NCI-H774 (cell line): ENCODE measurements at regions not wholly inside any gene's neighbourhood (a gene's known extent, or its start where the extent isn't known, plus 50 kb on each side); places are given as distances from the start of the nearest gene placed in this dataset.

Experiments used
- DNase-seq: peaks from one replicate; lab custom pipeline; 2025; lab: John Stamatoyannopoulos, UW

GRCh38 chr4:27267970-27268355, 407.3 kb downstream of the STIM2 start:
- no peak for DNase-seq

GRCh38 chr4:27270435-27270834, 409.8 kb downstream of the STIM2 start:
- DNase-seq: peak; percentile 81

GRCh38 chr4:27271555-27271954, 410.9 kb downstream of the STIM2 start:
- DNase-seq: no peak

- peak; percentile 15 for DNase-seq
These were observed 411.6 kb downstream of the STIM2 start for GRCh38 chr4:27272217-27272616.

GRCh38 chr4:27276307-27277073, 415.8 kb downstream of the STIM2 start:
- peak; percentile 88 for DNase-seq

GRCh38 chr4:27278615-27279375, 418.2 kb downstream of the STIM2 start:
- peak; percentile 29 for DNase-seq

- DNase-seq: no peak
These were observed 427.9 kb downstream of the STIM2 start for GRCh38 chr4:27288496-27288895.

GRCh38 chr4:27289704-27290103, 429.1 kb downstream of the STIM2 start:
- DNase-seq: no peak

- no peak for DNase-seq
These were observed 433.2 kb downstream of the STIM2 start for GRCh38 chr4:27293831-27294230.

- DNase-seq: no peak
These were observed 444.1 kb downstream of the STIM2 start for GRCh38 chr4:27304751-27305150.

GRCh38 chr4:27305246-27305645, 444.6 kb downstream of the STIM2 start:
- DNase-seq: no peak

GRCh38 chr4:27308379-27308778, 447.7 kb downstream of the STIM2 start:
- DNase-seq: no peak

GRCh38 chr4:27315625-27316024, 455.0 kb downstream of the STIM2 start:
- no peak for DNase-seq

- no peak for DNase-seq
These were observed 455.5 kb downstream of the STIM2 start for GRCh38 chr4:27316176-27316575.

- no peak for DNase-seq
These were observed 458.1 kb downstream of the STIM2 start for GRCh38 chr4:27318740-27319139.

GRCh38 chr4:27326991-27327390, 466.4 kb downstream of the STIM2 start:
- DNase-seq: no peak

GRCh38 chr4:27327421-27328181, 467.0 kb downstream of the STIM2 start:
- no peak for DNase-seq

- no peak for DNase-seq
These were observed 477.9 kb downstream of the STIM2 start for GRCh38 chr4:27338530-27338929.

- DNase-seq: no peak
These were observed 482.8 kb downstream of the STIM2 start for GRCh38 chr4:27343411-27343810.

GRCh38 chr4:27350161-27350560, 489.5 kb downstream of the STIM2 start:
- DNase-seq: no peak

- peak; percentile 21 for DNase-seq
These were observed 496.6 kb downstream of the STIM2 start for GRCh38 chr4:27357283-27357682.

- DNase-seq: no peak
These were observed 497.6 kb downstream of the STIM2 start for GRCh38 chr4:27358269-27358668.

GRCh38 chr4:27360131-27360530, 499.5 kb downstream of the STIM2 start:
- DNase-seq: no peak
